Bronchial epithelial cell (primary cell): ENCODE measurements at regions not wholly inside any gene's neighbourhood (a gene's known extent, or its start where the extent isn't known, plus 50 kb on each side); places are given as distances from the start of the nearest gene placed in this dataset.

Source experiments
- DNase-seq: peaks from one replicate; pipeline ENCODE4 v3.0.0-alpha.2; 2010; ENCODE audit warnings: low read depth
- FAIRE-seq: peaks from 2 replicates; lab custom pipeline; 2011; peaks lifted over from hg19 to GRCh38; lab: Jason Lieb, UNC
- H3K27me3 ChIP-seq: 2 replicates; pipeline ENCODE4 v1.5.1; 2011; ENCODE audit warnings: low read length; ENCODE audit not compliant: control insufficient read depth, insufficient read depth
- H3K36me3 ChIP-seq: 2 replicates; pipeline ENCODE4 v1.5.1; 2011; ENCODE audit warnings: low read length; ENCODE audit not compliant: control insufficient read depth, insufficient read depth
- H3K4me3 ChIP-seq: 2 replicates; pipeline ENCODE4 v1.5.1; 2011; ENCODE audit warnings: mild to moderate bottlenecking, low read depth, low read length, control low read depth
- TF ChIP-seq, protein P1 (sequence below): IDR thresholded peaks from 2 replicates; pipeline ENCODE4 v1.5.1; 2011; ENCODE audit warnings: mild to moderate bottlenecking, moderate library complexity, low read length, control low read depth, inconsistent platforms; ENCODE audit not compliant: insufficient read depth, severe bottlenecking

DNA sequence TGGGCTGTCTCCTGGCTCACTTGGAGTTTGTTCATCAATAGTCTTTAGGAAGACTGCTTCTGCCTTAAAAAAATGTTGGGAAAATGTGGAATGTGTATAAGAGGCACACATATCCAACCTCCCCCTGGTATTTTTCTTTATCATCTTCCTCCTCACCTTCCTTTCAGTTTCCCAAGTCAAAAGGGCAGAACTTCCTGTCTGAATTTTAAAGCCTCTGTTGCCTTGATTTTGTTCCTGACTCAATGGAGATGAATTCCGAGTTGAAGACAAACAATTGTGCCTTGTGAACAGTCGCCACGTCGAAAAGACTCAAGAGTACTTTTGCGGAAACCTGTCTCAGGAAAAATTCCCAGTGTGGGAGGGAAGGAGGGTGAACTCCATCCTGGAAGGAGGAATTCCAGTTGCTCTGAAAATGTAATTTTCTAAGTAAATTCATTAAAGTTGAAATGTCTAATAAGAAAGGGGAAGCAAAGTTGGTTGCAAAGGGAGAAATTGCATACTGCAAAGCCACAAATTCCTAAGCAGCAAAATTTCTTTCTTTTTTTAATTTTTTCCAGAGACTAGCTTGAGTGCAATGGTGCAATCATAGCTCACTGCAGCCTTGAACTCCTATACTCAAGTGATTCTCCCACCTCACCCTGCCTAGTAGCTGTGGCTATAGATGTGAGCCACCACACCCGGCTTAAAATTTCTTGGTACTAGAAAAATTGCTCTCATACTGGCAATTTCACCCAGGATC is 50.2 kb upstream of the ELK3 start:
- TF ChIP-seq, protein P1, sequence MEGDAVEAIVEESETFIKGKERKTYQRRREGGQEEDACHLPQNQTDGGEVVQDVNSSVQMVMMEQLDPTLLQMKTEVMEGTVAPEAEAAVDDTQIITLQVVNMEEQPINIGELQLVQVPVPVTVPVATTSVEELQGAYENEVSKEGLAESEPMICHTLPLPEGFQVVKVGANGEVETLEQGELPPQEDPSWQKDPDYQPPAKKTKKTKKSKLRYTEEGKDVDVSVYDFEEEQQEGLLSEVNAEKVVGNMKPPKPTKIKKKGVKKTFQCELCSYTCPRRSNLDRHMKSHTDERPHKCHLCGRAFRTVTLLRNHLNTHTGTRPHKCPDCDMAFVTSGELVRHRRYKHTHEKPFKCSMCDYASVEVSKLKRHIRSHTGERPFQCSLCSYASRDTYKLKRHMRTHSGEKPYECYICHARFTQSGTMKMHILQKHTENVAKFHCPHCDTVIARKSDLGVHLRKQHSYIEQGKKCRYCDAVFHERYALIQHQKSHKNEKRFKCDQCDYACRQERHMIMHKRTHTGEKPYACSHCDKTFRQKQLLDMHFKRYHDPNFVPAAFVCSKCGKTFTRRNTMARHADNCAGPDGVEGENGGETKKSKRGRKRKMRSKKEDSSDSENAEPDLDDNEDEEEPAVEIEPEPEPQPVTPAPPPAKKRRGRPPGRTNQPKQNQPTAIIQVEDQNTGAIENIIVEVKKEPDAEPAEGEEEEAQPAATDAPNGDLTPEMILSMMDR: no peak
- DNase-seq (no peak), FAIRE-seq (no peak)
- H3K36me3 ChIP-seq: no peaks in the 10 kb centered on the region
- H3K4me3 ChIP-seq: no peak overlapping the region
- H3K27me3 ChIP-seq: no peaks in the 10 kb centered on the region
